Lower leg skin (tissue), 3 donors: ENCODE measurements at regions not wholly inside any gene's neighbourhood (a gene's known extent, or its start where the extent isn't known, plus 50 kb on each side); places are given as distances from the start of the nearest gene placed in this dataset.

Experiments used
- CTCF ChIP-seq, 3 donors: fragments of 450-650 bp; IDR thresholded peaks; one replicate each; pipeline ENCODE4 v1.5.1; 2016; ENCODE audit warnings: antibody characterized with exemption in 3 of 3, mild to moderate bottlenecking in 3 of 3, moderate library complexity in 2 of 3
- POLR2A ChIP-seq, 2 donors: fragments of 450-650 bp; IDR thresholded peaks; one replicate each; pipeline ENCODE4 v1.6.1; 2016 to 2017; ENCODE audit warnings: antibody characterized with exemption in 2 of 2, mild to moderate bottlenecking in 1 of 2, moderate library complexity in 1 of 2

GRCh38 chr16:51508490-51509212 is 357.6 kb upstream of the SALL1 start:
- TF ChIP-seq POLR2A (IDR thresholded peaks at IDR 0.05) (no peak), CTCF (IDR thresholded peaks at IDR 0.05) (no peak)
